Right lobe of liver (tissue), 6 donors: ENCODE measurements at regions not wholly inside any gene's neighbourhood (a gene's known extent, or its start where the extent isn't known, plus 50 kb on each side); places are given as distances from the start of the nearest gene placed in this dataset.

Experiments used
- ATAC-seq, 4 donors: fragments of 200-7000 bp; cut with Tn5 transposase; one replicate each; pipeline ENCODE4 v1.9.1; 2020; ENCODE audit warnings: mild to moderate bottlenecking in 4 of 4, moderate library complexity in 4 of 4
- DNase-seq, 3 donors: peaks; one replicate each; pipeline ENCODE4 v3.0.0-alpha.2; 2020
- H3K27ac ChIP-seq, 3 donors: fragments of 200-600 bp; one replicate each; pipeline ENCODE4 v1.8.0; 2022
- H3K27me3 ChIP-seq, 2 donors: fragments of 200-600 bp; one replicate each; pipeline ENCODE4 v1.8.0; 2022
- H3K36me3 ChIP-seq, 4 donors: fragments of 200-600 bp; sonication (generic) in 1 of 4; one replicate each; pipeline versions ENCODE4 v1.5.1 to v1.8.0; 2017 to 2022; ENCODE audit warnings: control low read depth in 1 of 4
- H3K4me1 ChIP-seq, 4 donors: fragments of 200-600 bp; sonication (generic) in 1 of 4; one replicate each; pipeline versions ENCODE4 v1.5.1 to v1.8.0; 2017 to 2022; ENCODE audit warnings: control low read depth in 1 of 4
- H3K4me3 ChIP-seq, 3 donors: fragments of 200-600 bp; one replicate each; pipeline ENCODE4 v1.8.0; 2022
- H3K9me3 ChIP-seq, 4 donors: fragments of 200-600 bp; sonication (generic) in 1 of 4; one replicate each; pipeline versions ENCODE4 v1.5.1 to v1.8.0; 2017 to 2022; ENCODE audit warnings: control low read depth in 1 of 4
- CTCF ChIP-seq, 4 donors: fragments of 200-600 bp in 3 of 4; fragments of 450-650 bp in 1 of 4; IDR thresholded peaks; one replicate each; pipeline versions ENCODE4 v1.5.1 to v1.8.0; 2016 to 2022; ENCODE audit warnings: antibody characterized with exemption in 4 of 4, mild to moderate bottlenecking in 2 of 4
- POLR2A ChIP-seq: fragments of 450-650 bp; IDR thresholded peaks from one replicate; pipeline ENCODE4 v1.6.1; 2017; ENCODE audit warnings: antibody characterized with exemption, mild to moderate bottlenecking
- WGBS: methylation state at CpG from one replicate; pipeline ENCODE4 v1.1.6; 2018; ENCODE audit warnings: low coverage, low lambda C conversion rate; ENCODE audit not compliant: insufficient coverage; ENCODE audit errors: missing lambda C conversion rate; 5-methylcytosine and 5-hydroxymethylcytosine counted together
- intact Hi-C, 2 donors: fragments of 100-400 bp; cut with DNase I; formaldehyde crosslinking; loops; one replicate each; pipeline versions ENCODE4 v1.11.2 to v1.14.1; 2022
- donor health status: DM: no; HTN: yes; CAD: no.
- donor health status: DM: no; HTN: no; CAD: no.
- donor health status: DM: no; HTN: no; CAD: no.
- donor health status: DM: no; HTN: yes; CAD: no.
- donor health status: DM: no; HTN: yes; CAD: no.

GRCh38 chr5:176175101-176175852 lies 62.9 kb upstream of the SIMC1 start:
- intact Hi-C loops: no loop called here
- H3K27ac ChIP-seq: no peak overlapping the region
- no peaks in the 10 kb centered on the region for H3K36me3 ChIP-seq
- no peaks in the 10 kb centered on the region for H3K4me1 ChIP-seq
- no peak overlapping the region for H3K4me3 ChIP-seq
- 49% methylated on average over 6 of the region's 16 CpGs for WGBS
- H3K27me3 ChIP-seq: no peaks in the 10 kb centered on the region
- DNase-seq: no peak
- TF ChIP-seq CTCF (IDR thresholded peaks at IDR 0.05) (no peak), POLR2A (no peak)
- ATAC-seq: no peak
- no peaks in the 10 kb centered on the region for H3K9me3 ChIP-seq

GRCh38 chr5:176176231-176176630 lies 62.0 kb upstream of the SIMC1 start:
- Histone ChIP-seq H3K9me3 (no peaks in the 10 kb centered on the region), H3K4me3 (no peak overlapping the region), H3K27me3 (no peaks in the 10 kb centered on the region), H3K4me1 (no peaks in the 10 kb centered on the region), H3K27ac (no peak overlapping the region), H3K36me3 (no peaks in the 10 kb centered on the region)
- no peak for TF ChIP-seq POLR2A
- no peak for TF ChIP-seq CTCF (IDR thresholded peaks at IDR 0.05)
- 71% methylated on average over 6 of the region's 6 CpGs for WGBS
- DNase-seq: no peak
- ATAC-seq: no peak
- intact Hi-C loops: no loop called here

DNA sequence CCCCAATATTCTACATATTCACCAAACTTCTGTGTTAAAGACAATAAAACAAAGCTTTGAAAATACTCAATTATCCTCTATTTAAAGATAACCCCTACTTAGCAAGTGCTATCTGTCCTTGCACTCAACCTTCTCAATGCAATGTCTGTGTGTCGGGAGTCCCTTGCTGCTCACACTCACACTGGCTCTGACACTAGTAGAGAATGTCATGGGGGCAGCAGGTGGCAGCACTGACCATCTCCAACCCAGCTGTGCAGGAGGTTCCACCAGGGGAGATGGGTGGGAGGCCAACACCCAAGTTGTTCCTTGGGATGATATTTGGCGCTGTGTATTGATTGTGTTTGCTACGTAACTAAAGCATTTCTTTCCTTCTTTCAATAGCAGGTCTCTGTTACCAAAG lies 59.4 kb upstream of the SIMC1 start:
- Histone ChIP-seq H3K4me3 (no peak overlapping the region), H3K36me3 (no peaks in the 10 kb centered on the region), H3K4me1 (no peaks in the 10 kb centered on the region), H3K9me3 (no peaks in the 10 kb centered on the region), H3K27me3 (no peaks in the 10 kb centered on the region), H3K27ac (no peak overlapping the region)
- WGBS: 100% methylated on average over 1 of the region's 3 CpGs
- intact Hi-C loops: no loop called here
- DNase-seq (no peak), ATAC-seq (no peak)
- TF ChIP-seq CTCF (IDR thresholded peaks at IDR 0.05) (no peak), POLR2A (no peak)

- intact Hi-C loops: no loop called here
- Histone ChIP-seq H3K36me3 (no peaks in the 10 kb centered on the region), H3K4me1 (no peaks in the 10 kb centered on the region), H3K27ac (no peak overlapping the region), H3K27me3 (no peaks in the 10 kb centered on the region), H3K4me3 (no peak overlapping the region), H3K9me3 (no peaks in the 10 kb centered on the region)
- ATAC-seq (no peak), DNase-seq (no peak)
- 71% methylated on average over 2 of the region's 3 CpGs for WGBS
- TF ChIP-seq CTCF (IDR thresholded peaks at IDR 0.05) (no peak), POLR2A (no peak)
Observed at GRCh38 chr5:176180339-176180738, 57.9 kb upstream of the SIMC1 start.
